ENCODE measurements at regions not wholly inside any gene's neighbourhood (a gene's known extent, or its start where the extent isn't known, plus 50 kb on each side); places are given as distances from the start of the nearest gene placed in this dataset.

- no peak for TF ChIP-seq CTCF (IDR thresholded peaks at IDR 0.05)
- no peak for TF ChIP-seq EP300 (IDR thresholded peaks at IDR 0.05)
- no peak for TF ChIP-seq POLR2A (IDR thresholded peaks at IDR 0.05)
- Histone ChIP-seq H3K27me3 (no peaks in the 10 kb centered on the region), H3K27ac (no peak overlapping the region), H3K4me3 (no peak overlapping the region), H3K36me3 (no peaks in the 10 kb centered on the region), H3K4me1 (no peaks in the 10 kb centered on the region), H3K9me3 (peaks cover 0 to 14% (median 1%) of the 10 kb centered on the region in 4 donors)
- WGBS, 2 donors: 52 to 69% methylated on average over 4 of the region's 4 CpGs
- no peak for DNase-seq (ENCODE audit: low spot score in 2 of 2)
These were observed 92.9 kb upstream of the NRSN1 start for GRCh38 chr6:24032896-24033688.

GRCh38 chr6:24043848-24044247 is 82.2 kb upstream of the NRSN1 start:
- 87 to 94% methylated on average over 2 of the region's 2 CpGs for WGBS, 2 donors
- no peak for TF ChIP-seq POLR2A (IDR thresholded peaks at IDR 0.05)
- no peak for TF ChIP-seq EP300 (IDR thresholded peaks at IDR 0.05)
- H3K27me3 ChIP-seq: no peaks in the 10 kb centered on the region

GRCh38 chr6:24051942-24052589 is 73.9 kb upstream of the NRSN1 start:
- Histone ChIP-seq H3K36me3 (no peaks in the 10 kb centered on the region), H3K27ac (no peak overlapping the region), H3K4me1 (peaks cover 0 to 11% (median 0%) of the 10 kb centered on the region in 4 donors), H3K27me3 (no peaks in the 10 kb centered on the region), H3K4me3 (no peak overlapping the region), H3K9me3 (no peaks in the 10 kb centered on the region)
- DNase-seq (ENCODE audit: low spot score in 2 of 2): no peak
- WGBS, 2 donors: 57 to 58% methylated on average over 4 of the region's 4 CpGs
- no peak for TF ChIP-seq EP300 (IDR thresholded peaks at IDR 0.05)
- TF ChIP-seq CTCF (IDR thresholded peaks at IDR 0.05): no peak
- no peak for TF ChIP-seq POLR2A (IDR thresholded peaks at IDR 0.05)

More at GRCh38 chr6:24043848-24044247, 82.2 kb upstream of the NRSN1 start:
- no peak overlapping the region for H3K27ac ChIP-seq
- H3K4me3 ChIP-seq: no peak overlapping the region
- H3K4me1 ChIP-seq: no peaks in the 10 kb centered on the region
- no peak for DNase-seq (ENCODE audit: low spot score in 2 of 2)
- peaks cover 0 to 19% (median 2%) of the 10 kb centered on the region in 4 donors for H3K9me3 ChIP-seq
- no peaks in the 10 kb centered on the region for H3K36me3 ChIP-seq

- H3K36me3 ChIP-seq: no peaks in the 10 kb centered on the region
- H3K4me3 ChIP-seq: no peak overlapping the region
- no peak for DNase-seq (ENCODE audit: low spot score in 2 of 2)
- peaks cover 0 to 11% (median 0%) of the 10 kb centered on the region in 4 donors for H3K4me1 ChIP-seq
- H3K27me3 ChIP-seq: no peaks in the 10 kb centered on the region
- WGBS, 2 donors: 32 to 41% methylated on average over 4 of the region's 4 CpGs
- no peaks in the 10 kb centered on the region for H3K9me3 ChIP-seq
- H3K27ac ChIP-seq: no peak overlapping the region
- TF ChIP-seq POLR2A (IDR thresholded peaks at IDR 0.05) (no peak), CTCF (IDR thresholded peaks at IDR 0.05) (no peak), EP300 (IDR thresholded peaks at IDR 0.05) (no peak)
These were observed 73.4 kb upstream of the NRSN1 start for GRCh38 chr6:24052590-24052961.

- Histone ChIP-seq H3K36me3 (no peaks in the 10 kb centered on the region), H3K4me3 (no peak overlapping the region), H3K4me1 (peaks cover 0 to 11% (median 0%) of the 10 kb centered on the region in 4 donors), H3K27me3 (no peaks in the 10 kb centered on the region), H3K27ac (no peak overlapping the region), H3K9me3 (no peaks in the 10 kb centered on the region)
- 23 to 31% methylated on average over 1 of the region's 1 CpG for WGBS, 2 donors
- no peak for TF ChIP-seq CTCF (IDR thresholded peaks at IDR 0.05)
- no peak for TF ChIP-seq POLR2A (IDR thresholded peaks at IDR 0.05)
- no peak for TF ChIP-seq EP300 (IDR thresholded peaks at IDR 0.05)
- no peak for DNase-seq (ENCODE audit: low spot score in 2 of 2)
These were observed 73.0 kb upstream of the NRSN1 start for GRCh38 chr6:24053057-24053456.

Data from tibial nerve (tissue), 4 donors.